Astrocyte (in vitro differentiated cells and primary cell): ENCODE measurements at regions not wholly inside any gene's neighbourhood (a gene's known extent, or its start where the extent isn't known, plus 50 kb on each side); places are given as distances from the start of the nearest gene placed in this dataset.
"Not testable (repeated sequence)": the region's sequence is repeated elsewhere in the genome, so short reads cannot be mapped to it uniquely, and the experiment has no call there.

Source experiments
- EZH2 ChIP-seq: IDR thresholded peaks from 2 replicates; pipeline ENCODE4 v1.6.1; 2012; ENCODE audit warnings: mild to moderate bottlenecking, low read length, inconsistent platforms; ENCODE audit not compliant: insufficient read depth
- TF ChIP-seq, protein P1 (sequence below): IDR thresholded peaks from 2 replicates; pipeline ENCODE4 v1.5.1; 2011; ENCODE audit warnings: low read depth, mild to moderate bottlenecking, inconsistent platforms, low read length, moderate library complexity; ENCODE audit not compliant: insufficient read depth

DNA sequence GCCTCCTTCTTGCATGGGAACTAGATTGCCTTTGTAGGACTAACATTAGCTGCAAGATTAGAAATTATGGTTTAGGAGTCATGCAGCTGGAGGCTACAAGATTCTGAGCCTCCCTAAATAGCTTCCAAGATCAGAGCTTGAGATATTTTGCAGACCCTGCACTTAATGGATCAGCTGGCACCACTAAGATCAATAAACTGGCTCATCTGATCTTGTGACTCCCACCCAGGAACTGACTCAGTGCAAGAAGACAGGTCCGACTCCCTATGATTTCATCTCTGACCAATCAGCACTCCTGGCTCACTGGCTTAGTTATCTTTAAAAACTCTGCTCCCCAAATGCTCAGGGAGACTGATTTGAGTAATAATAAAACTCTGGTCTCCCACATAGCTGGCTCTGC is 71.4 kb upstream of the CSF1 start:
- TF ChIP-seq, protein P1, sequence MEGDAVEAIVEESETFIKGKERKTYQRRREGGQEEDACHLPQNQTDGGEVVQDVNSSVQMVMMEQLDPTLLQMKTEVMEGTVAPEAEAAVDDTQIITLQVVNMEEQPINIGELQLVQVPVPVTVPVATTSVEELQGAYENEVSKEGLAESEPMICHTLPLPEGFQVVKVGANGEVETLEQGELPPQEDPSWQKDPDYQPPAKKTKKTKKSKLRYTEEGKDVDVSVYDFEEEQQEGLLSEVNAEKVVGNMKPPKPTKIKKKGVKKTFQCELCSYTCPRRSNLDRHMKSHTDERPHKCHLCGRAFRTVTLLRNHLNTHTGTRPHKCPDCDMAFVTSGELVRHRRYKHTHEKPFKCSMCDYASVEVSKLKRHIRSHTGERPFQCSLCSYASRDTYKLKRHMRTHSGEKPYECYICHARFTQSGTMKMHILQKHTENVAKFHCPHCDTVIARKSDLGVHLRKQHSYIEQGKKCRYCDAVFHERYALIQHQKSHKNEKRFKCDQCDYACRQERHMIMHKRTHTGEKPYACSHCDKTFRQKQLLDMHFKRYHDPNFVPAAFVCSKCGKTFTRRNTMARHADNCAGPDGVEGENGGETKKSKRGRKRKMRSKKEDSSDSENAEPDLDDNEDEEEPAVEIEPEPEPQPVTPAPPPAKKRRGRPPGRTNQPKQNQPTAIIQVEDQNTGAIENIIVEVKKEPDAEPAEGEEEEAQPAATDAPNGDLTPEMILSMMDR: not testable (repeated sequence)
- TF ChIP-seq EZH2: not testable (repeated sequence)
